SK-N-SH treated with all-trans-retinoic acid at 6 μM for 48 hours (cell line): ENCODE measurements at regions not wholly inside any gene's neighbourhood (a gene's known extent, or its start where the extent isn't known, plus 50 kb on each side); places are given as distances from the start of the nearest gene placed in this dataset.

Experiments
- ATAC-seq: fragments of 200-7000 bp; cut with Tn5 transposase; 3 replicates; pipeline ENCODE4 v1.9.1; 2020; ENCODE audit warnings: mild to moderate bottlenecking, moderate library complexity
- BACH2 ChIP-seq: fragments of 250-450 bp; sonication (Bioruptor Pico); IDR thresholded peaks from 2 replicates; pipeline ENCODE4 v1.9.0; 2021; ENCODE audit warnings: mild to moderate bottlenecking, borderline replicate concordance
- CSDC2 ChIP-seq: fragments of 250-450 bp; sonication (Bioruptor Pico); IDR thresholded peaks from 2 replicates; pipeline ENCODE4 v1.5.0; 2020; ENCODE audit warnings: mild to moderate bottlenecking, moderate library complexity
- ESRRG ChIP-seq: fragments of 250-450 bp; sonication (Bioruptor Pico); IDR thresholded peaks from 2 replicates; pipeline ENCODE4 v1.6.1; 2021; ENCODE audit warnings: mild to moderate bottlenecking
- GLIS3 ChIP-seq: fragments of 250-450 bp; sonication (Bioruptor Pico); IDR thresholded peaks from 2 replicates; pipeline ENCODE4 v1.5.0; 2020; ENCODE audit warnings: mild to moderate bottlenecking, moderate library complexity
- ISL1 ChIP-seq: fragments of 250-450 bp; sonication (Bioruptor Pico); IDR thresholded peaks from 2 replicates; pipeline ENCODE4 v2.1.2; 2022; ENCODE audit warnings: mild to moderate bottlenecking, moderate library complexity
- OSR1 ChIP-seq: fragments of 250-450 bp; sonication (Bioruptor Pico); IDR thresholded peaks from 2 replicates; pipeline ENCODE4 v1.8.0; 2022; ENCODE audit warnings: moderate library complexity, mild to moderate bottlenecking, inconsistent platforms
- PPARA ChIP-seq: fragments of 250-450 bp; sonication (Bioruptor Pico); IDR thresholded peaks from 2 replicates; pipeline ENCODE4 v1.5.0; 2020; ENCODE audit warnings: mild to moderate bottlenecking, borderline replicate concordance
- SNAI2 ChIP-seq: fragments of 250-450 bp; sonication (Bioruptor Pico); IDR thresholded peaks from 2 replicates; pipeline ENCODE4 v1.5.0; 2020; ENCODE audit warnings: mild to moderate bottlenecking, moderate library complexity
- TCF4 ChIP-seq: fragments of 250-450 bp; sonication (Bioruptor Pico); IDR thresholded peaks from 2 replicates; pipeline ENCODE4 v1.8.0; 2021; ENCODE audit warnings: mild to moderate bottlenecking, moderate library complexity, borderline replicate concordance
- TOX ChIP-seq: fragments of 250-450 bp; sonication (Bioruptor Pico); IDR thresholded peaks from 2 replicates; pipeline ENCODE4 v1.8.0; 2021; ENCODE audit warnings: mild to moderate bottlenecking, moderate library complexity, borderline replicate concordance
- ZC3H10 ChIP-seq: fragments of 250-450 bp; sonication (Bioruptor Pico); IDR thresholded peaks from 2 replicates; pipeline ENCODE4 v1.5.1; 2021; ENCODE audit warnings: mild to moderate bottlenecking, moderate library complexity
- ZFP3 ChIP-seq: fragments of 250-450 bp; sonication (Bioruptor Pico); IDR thresholded peaks from 2 replicates; pipeline ENCODE4 v1.5.0; 2020; ENCODE audit warnings: mild to moderate bottlenecking, moderate library complexity
- ZFP30 ChIP-seq: fragments of 450-650 bp; formaldehyde crosslinking; IDR thresholded peaks from 2 replicates; pipeline ENCODE4 v1.5.0; 2022; ENCODE audit warnings: mild to moderate bottlenecking, moderate library complexity
- ZNF70 ChIP-seq: fragments of 450-650 bp; formaldehyde crosslinking; IDR thresholded peaks from 2 replicates; pipeline ENCODE4 v1.5.0; 2020; ENCODE audit warnings: mild to moderate bottlenecking, moderate library complexity
- ZNF8 ChIP-seq: fragments of 450-650 bp; formaldehyde crosslinking; IDR thresholded peaks from 2 replicates; pipeline ENCODE4 v1.5.0; 2020; ENCODE audit warnings: mild to moderate bottlenecking, moderate library complexity
- TF ChIP-seq, protein P1 (sequence below): fragments of 250-450 bp; sonication (Bioruptor Pico); IDR thresholded peaks from 2 replicates; pipeline ENCODE4 v1.5.0; 2020; ENCODE audit warnings: mild to moderate bottlenecking, moderate library complexity
- TF ChIP-seq, protein P2 (sequence below): fragments of 250-450 bp; sonication (Bioruptor Pico); IDR thresholded peaks from 2 replicates; pipeline ENCODE4 v1.8.0; 2021; ENCODE audit warnings: low read depth, mild to moderate bottlenecking, moderate library complexity, borderline replicate concordance
- TF ChIP-seq, protein P3 (sequence below): fragments of 250-450 bp; sonication (Bioruptor Pico); IDR thresholded peaks from 2 replicates; pipeline ENCODE4 v1.5.1; 2021; ENCODE audit warnings: mild to moderate bottlenecking, moderate library complexity
- TF ChIP-seq, protein P4 (sequence below): fragments of 250-450 bp; sonication (Bioruptor Pico); IDR thresholded peaks from 2 replicates; pipeline ENCODE4 v1.5.1; 2020; ENCODE audit warnings: low read depth, mild to moderate bottlenecking, moderate library complexity
- TF ChIP-seq, protein P5 (sequence below): fragments of 250-450 bp; sonication (Bioruptor Pico); IDR thresholded peaks from 2 replicates; pipeline ENCODE4 v1.8.0; 2020; ENCODE audit warnings: mild to moderate bottlenecking, moderate library complexity, borderline replicate concordance

DNA sequence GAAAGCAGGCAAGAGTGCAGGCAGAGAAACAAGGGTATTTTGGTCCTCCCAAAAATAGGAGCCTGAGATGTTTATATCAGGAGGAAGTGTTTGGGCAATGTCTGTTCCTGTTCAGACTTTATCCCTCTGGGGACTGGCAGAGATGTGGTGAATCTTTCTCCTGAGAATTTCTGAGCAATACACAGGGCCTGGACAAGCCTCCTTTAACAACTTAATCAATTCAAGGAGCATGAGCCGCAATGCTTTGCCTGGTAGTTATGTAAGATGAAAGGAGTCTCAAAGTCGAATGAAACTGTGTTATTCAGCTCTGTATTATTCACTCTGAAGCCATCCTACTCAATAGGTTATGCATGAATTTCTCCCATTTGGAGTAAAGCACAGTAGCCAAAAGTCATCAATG is 365.6 kb downstream of the MAN2A1 start:
- TF ChIP-seq BACH2 (CRISPR knock-in tag), result no peak
- TF ChIP-seq PPARA (CRISPR knock-in tag), result no peak
- TF ChIP-seq ESRRG (CRISPR knock-in tag), result no peak
- no peak for TF ChIP-seq ZNF8
- TF ChIP-seq, protein P1, sequence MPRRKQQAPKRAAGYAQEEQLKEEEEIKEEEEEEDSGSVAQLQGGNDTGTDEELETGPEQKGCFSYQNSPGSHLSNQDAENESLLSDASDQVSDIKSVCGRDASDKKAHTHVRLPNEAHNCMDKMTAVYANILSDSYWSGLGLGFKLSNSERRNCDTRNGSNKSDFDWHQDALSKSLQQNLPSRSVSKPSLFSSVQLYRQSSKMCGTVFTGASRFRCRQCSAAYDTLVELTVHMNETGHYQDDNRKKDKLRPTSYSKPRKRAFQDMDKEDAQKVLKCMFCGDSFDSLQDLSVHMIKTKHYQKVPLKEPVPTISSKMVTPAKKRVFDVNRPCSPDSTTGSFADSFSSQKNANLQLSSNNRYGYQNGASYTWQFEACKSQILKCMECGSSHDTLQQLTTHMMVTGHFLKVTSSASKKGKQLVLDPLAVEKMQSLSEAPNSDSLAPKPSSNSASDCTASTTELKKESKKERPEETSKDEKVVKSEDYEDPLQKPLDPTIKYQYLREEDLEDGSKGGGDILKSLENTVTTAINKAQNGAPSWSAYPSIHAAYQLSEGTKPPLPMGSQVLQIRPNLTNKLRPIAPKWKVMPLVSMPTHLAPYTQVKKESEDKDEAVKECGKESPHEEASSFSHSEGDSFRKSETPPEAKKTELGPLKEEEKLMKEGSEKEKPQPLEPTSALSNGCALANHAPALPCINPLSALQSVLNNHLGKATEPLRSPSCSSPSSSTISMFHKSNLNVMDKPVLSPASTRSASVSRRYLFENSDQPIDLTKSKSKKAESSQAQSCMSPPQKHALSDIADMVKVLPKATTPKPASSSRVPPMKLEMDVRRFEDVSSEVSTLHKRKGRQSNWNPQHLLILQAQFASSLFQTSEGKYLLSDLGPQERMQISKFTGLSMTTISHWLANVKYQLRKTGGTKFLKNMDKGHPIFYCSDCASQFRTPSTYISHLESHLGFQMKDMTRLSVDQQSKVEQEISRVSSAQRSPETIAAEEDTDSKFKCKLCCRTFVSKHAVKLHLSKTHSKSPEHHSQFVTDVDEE (CRISPR knock-in tag), result no peak
- TF ChIP-seq, protein P2, sequence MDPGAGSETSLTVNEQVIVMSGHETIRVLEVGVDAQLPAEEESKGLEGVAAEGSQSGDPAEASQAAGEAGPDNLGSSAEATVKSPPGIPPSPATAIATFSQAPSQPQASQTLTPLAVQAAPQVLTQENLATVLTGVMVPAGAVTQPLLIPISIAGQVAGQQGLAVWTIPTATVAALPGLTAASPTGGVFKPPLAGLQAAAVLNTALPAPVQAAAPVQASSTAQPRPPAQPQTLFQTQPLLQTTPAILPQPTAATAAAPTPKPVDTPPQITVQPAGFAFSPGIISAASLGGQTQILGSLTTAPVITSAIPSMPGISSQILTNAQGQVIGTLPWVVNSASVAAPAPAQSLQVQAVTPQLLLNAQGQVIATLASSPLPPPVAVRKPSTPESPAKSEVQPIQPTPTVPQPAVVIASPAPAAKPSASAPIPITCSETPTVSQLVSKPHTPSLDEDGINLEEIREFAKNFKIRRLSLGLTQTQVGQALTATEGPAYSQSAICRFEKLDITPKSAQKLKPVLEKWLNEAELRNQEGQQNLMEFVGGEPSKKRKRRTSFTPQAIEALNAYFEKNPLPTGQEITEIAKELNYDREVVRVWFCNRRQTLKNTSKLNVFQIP (CRISPR knock-in tag), result no peak
- no peak for TF ChIP-seq ZFP30 (CRISPR knock-in tag)
- TF ChIP-seq GLIS3, result no peak
- TF ChIP-seq TCF4 (CRISPR knock-in tag), result no peak
- no peak for TF ChIP-seq CSDC2 (CRISPR knock-in tag)
- no peak for TF ChIP-seq TOX
- no peak for TF ChIP-seq ZNF70 (CRISPR knock-in tag)
- TF ChIP-seq, protein P3, sequence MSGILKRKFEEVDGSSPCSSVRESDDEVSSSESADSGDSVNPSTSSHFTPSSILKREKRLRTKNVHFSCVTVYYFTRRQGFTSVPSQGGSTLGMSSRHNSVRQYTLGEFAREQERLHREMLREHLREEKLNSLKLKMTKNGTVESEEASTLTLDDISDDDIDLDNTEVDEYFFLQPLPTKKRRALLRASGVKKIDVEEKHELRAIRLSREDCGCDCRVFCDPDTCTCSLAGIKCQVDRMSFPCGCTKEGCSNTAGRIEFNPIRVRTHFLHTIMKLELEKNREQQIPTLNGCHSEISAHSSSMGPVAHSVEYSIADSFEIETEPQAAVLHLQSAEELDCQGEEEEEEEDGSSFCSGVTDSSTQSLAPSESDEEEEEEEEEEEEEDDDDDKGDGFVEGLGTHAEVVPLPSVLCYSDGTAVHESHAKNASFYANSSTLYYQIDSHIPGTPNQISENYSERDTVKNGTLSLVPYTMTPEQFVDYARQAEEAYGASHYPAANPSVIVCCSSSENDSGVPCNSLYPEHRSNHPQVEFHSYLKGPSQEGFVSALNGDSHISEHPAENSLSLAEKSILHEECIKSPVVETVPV (CRISPR knock-in tag), result no peak
- TF ChIP-seq SNAI2 (CRISPR knock-in tag), result no peak
- no peak for TF ChIP-seq ZFP3 (CRISPR knock-in tag)
- no peak for TF ChIP-seq ZC3H10 (CRISPR knock-in tag)
- peak; percentile 49 for ATAC-seq

DNA sequence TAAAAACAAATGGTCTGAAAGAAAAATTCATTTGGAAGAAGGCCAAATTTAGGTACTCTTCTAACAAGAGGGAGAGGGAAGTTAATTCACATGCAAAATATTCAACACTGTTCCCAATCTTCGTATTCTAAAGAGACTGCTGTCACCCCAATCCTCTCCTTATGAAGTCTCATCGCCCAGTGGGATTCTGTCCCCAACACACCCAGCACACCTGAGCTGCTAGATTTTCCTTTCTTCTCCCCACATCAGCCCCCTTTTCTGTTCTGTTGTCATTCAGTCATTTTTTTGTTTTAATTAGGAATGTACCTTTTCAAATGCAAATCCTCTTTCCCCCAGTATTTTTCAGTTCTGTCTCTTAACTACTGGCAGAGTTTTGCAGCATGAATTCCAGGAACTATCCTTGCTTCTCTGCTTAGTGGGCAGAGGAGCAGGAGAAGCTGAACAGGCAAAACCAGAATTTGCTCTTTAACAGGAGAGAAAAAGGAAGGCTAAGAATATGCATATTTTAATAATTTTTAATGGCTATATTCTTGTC is 366.9 kb downstream of the MAN2A1 start:
- TF ChIP-seq ISL1 (CRISPR knock-in tag) (no peak), OSR1 (CRISPR knock-in tag) (no peak), ZNF8 (no peak)
- no peak for ATAC-seq

DNA sequence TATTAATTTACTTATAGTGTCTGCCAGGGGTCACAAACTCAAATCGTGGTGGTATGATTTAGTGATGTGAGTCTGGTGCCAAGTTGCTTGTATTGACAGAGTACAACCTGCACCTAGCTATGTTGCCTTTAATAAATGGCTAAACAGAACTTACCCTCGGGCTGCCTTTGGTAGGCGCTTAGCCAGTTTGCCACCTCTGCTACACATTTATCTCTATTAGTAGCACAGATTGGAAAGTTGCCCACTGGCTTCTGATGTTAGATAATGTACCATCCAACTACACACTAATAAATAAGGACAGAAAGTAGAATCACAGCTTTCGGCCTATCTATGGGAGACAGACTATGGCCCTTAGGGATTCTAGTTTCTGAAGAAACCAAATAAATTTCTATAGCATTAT is 368.4 kb downstream of the MAN2A1 start:
- peak; percentile 27; the same call in 1 of the 2 replicates for TF ChIP-seq TCF4 (CRISPR knock-in tag)
- TF ChIP-seq, protein P4, sequence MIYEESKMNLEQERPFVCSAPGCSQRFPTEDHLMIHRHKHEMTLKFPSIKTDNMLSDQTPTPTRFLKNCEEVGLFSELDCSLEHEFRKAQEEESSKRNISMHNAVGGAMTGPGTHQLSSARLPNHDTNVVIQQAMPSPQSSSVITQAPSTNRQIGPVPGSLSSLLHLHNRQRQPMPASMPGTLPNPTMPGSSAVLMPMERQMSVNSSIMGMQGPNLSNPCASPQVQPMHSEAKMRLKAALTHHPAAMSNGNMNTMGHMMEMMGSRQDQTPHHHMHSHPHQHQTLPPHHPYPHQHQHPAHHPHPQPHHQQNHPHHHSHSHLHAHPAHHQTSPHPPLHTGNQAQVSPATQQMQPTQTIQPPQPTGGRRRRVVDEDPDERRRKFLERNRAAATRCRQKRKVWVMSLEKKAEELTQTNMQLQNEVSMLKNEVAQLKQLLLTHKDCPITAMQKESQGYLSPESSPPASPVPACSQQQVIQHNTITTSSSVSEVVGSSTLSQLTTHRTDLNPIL, result no peak
- no peak for ATAC-seq

DNA sequence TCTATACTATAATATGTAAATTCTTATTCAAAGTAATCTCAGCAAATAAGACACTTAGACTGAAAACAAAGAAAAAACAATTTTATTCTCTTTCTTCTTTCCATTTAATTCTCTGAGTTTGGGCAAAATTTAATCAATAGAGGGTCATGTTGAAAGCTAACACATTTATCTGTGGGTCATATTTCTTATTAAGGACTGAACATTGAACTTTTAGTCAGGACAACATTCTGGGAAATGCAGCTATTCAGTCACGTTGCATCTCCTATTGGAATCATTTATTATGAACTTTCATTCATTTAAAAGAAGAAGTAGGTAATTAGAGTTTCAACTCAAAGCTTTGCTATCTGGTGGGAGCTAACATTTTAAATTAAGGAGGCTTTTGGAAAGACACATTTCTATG is 372.5 kb downstream of the MAN2A1 start:
- TF ChIP-seq OSR1 (CRISPR knock-in tag) (no peak), SNAI2 (CRISPR knock-in tag) (no peak), ZFP3 (CRISPR knock-in tag) (no peak), PPARA (CRISPR knock-in tag) (no peak)
- TF ChIP-seq, protein P4, result no peak
- TF ChIP-seq, protein P5, sequence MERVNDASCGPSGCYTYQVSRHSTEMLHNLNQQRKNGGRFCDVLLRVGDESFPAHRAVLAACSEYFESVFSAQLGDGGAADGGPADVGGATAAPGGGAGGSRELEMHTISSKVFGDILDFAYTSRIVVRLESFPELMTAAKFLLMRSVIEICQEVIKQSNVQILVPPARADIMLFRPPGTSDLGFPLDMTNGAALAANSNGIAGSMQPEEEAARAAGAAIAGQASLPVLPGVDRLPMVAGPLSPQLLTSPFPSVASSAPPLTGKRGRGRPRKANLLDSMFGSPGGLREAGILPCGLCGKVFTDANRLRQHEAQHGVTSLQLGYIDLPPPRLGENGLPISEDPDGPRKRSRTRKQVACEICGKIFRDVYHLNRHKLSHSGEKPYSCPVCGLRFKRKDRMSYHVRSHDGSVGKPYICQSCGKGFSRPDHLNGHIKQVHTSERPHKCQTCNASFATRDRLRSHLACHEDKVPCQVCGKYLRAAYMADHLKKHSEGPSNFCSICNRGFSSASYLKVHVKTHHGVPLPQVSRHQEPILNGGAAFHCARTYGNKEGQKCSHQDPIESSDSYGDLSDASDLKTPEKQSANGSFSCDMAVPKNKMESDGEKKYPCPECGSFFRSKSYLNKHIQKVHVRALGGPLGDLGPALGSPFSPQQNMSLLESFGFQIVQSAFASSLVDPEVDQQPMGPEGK (CRISPR knock-in tag), result no peak
- ATAC-seq, result no peak
